HAP-1 (cell line): ENCODE measurements at regions not wholly inside any gene's neighbourhood (a gene's known extent, or its start where the extent isn't known, plus 50 kb on each side); places are given as distances from the start of the nearest gene placed in this dataset.
A peak's percentile ranks its signal among the peaks of the same experiment; 100 is the strongest.

Experiments
- DNase-seq, 2 experiments: peaks; one replicate each; pipeline ENCODE4 v3.0.0-alpha.2; 2016 to 2020; ENCODE audit warnings: low spot score in 2 of 2
- H3K27me3 ChIP-seq: fragments of 250-450 bp; sonication (Bioruptor Pico); 2 replicates; pipeline ENCODE4 v1.5.1; 2020; ENCODE audit warnings: low read depth, mild to moderate bottlenecking, moderate library complexity
- H3K36me3 ChIP-seq: fragments of 250-450 bp; sonication (Bioruptor Pico); replicated peaks from 2 replicates; pipeline ENCODE4 v1.5.1; 2020; ENCODE audit warnings: mild to moderate bottlenecking
- H3K4me1 ChIP-seq: fragments of 250-450 bp; sonication (Bioruptor Pico); 2 replicates; pipeline ENCODE4 v1.5.1; 2020; ENCODE audit warnings: mild to moderate bottlenecking
- H3K4me3 ChIP-seq: fragments of 250-450 bp; sonication (Bioruptor Pico); 2 replicates; pipeline ENCODE4 v1.5.1; 2020; ENCODE audit warnings: mild to moderate bottlenecking, moderate library complexity
- H3K9me3 ChIP-seq: fragments of 250-450 bp; sonication (Bioruptor Pico); 2 replicates; pipeline ENCODE4 v1.5.1; 2020; ENCODE audit warnings: mild to moderate bottlenecking, moderate library complexity
- in situ Hi-C: fragments of 300-500 bp; cut with MboI; formaldehyde crosslinking; loops from 3 replicates; pipeline ENCODE4 v1.14.3; 2020; ENCODE audit warnings: low sequenced_read_pairs, inconsistent platforms, mixed read lengths

GRCh38 chr7:38051786-38052185, 126.3 kb upstream of the STARD3NL start:
- DNase-seq = no peak
- no peaks in the 10 kb centered on the region for H3K27me3 ChIP-seq
- no peaks in the 10 kb centered on the region for H3K9me3 ChIP-seq
- H3K4me3 ChIP-seq = no peak overlapping the region
- H3K36me3 ChIP-seq = no peaks in the 10 kb centered on the region
- in situ Hi-C loops = no loop called here
- no peaks in the 10 kb centered on the region for H3K4me1 ChIP-seq

GRCh38 chr7:38052786-38053185, 125.3 kb upstream of the STARD3NL start:
- no peaks in the 10 kb centered on the region for H3K4me1 ChIP-seq
- no peak for DNase-seq
- H3K36me3 ChIP-seq = no peaks in the 10 kb centered on the region
- in situ Hi-C loops = no loop called here
- no peaks in the 10 kb centered on the region for H3K9me3 ChIP-seq
- no peaks in the 10 kb centered on the region; the same call in 1 of the 2 replicates for H3K27me3 ChIP-seq
- no peak overlapping the region for H3K4me3 ChIP-seq

GRCh38 chr7:38054199-38054598, 123.8 kb upstream of the STARD3NL start:
- H3K27me3 ChIP-seq = no peaks in the 10 kb centered on the region; the same call in 1 of the 2 replicates
- no peak overlapping the region for H3K4me3 ChIP-seq
- no peak for DNase-seq
- H3K36me3 ChIP-seq = no peaks in the 10 kb centered on the region
- in situ Hi-C loops = no loop called here
- H3K4me1 ChIP-seq = no peaks in the 10 kb centered on the region
- no peaks in the 10 kb centered on the region for H3K9me3 ChIP-seq

GRCh38 chr7:38057829-38058228, 120.2 kb upstream of the STARD3NL start:
- Histone ChIP-seq H3K27me3 (no peaks in the 10 kb centered on the region; the same call in 1 of the 2 replicates), H3K4me1 (no peaks in the 10 kb centered on the region), H3K4me3 (no peak overlapping the region), H3K9me3 (no peaks in the 10 kb centered on the region), H3K36me3 (no peaks in the 10 kb centered on the region)
- no peak for DNase-seq
- in situ Hi-C loops = no loop called here

GRCh38 chr7:38060116-38060515, 117.9 kb upstream of the STARD3NL start:
- no peak overlapping the region for H3K4me3 ChIP-seq
- in situ Hi-C loops = no loop called here
- H3K9me3 ChIP-seq = no peaks in the 10 kb centered on the region
- no peaks in the 10 kb centered on the region for H3K36me3 ChIP-seq
- no peaks in the 10 kb centered on the region for H3K4me1 ChIP-seq
- DNase-seq = no peak
- H3K27me3 ChIP-seq = no peaks in the 10 kb centered on the region; the same call in 1 of the 2 replicates

GRCh38 chr7:38060637-38061036, 117.4 kb upstream of the STARD3NL start:
- in situ Hi-C loops = no loop called here
- Histone ChIP-seq H3K36me3 (no peaks in the 10 kb centered on the region), H3K9me3 (no peaks in the 10 kb centered on the region), H3K4me1 (no peaks in the 10 kb centered on the region), H3K4me3 (no peak overlapping the region), H3K27me3 (no peaks in the 10 kb centered on the region; the same call in 1 of the 2 replicates)
- DNase-seq = no peak

GRCh38 chr7:38066391-38066790, 111.7 kb upstream of the STARD3NL start:
- Histone ChIP-seq H3K27me3 (no peaks in the 10 kb centered on the region; the same call in 1 of the 2 replicates), H3K36me3 (no peaks in the 10 kb centered on the region), H3K4me3 (no peak overlapping the region), H3K9me3 (no peaks in the 10 kb centered on the region), H3K4me1 (no peaks in the 10 kb centered on the region)
- in situ Hi-C loops = no loop called here
- no peak for DNase-seq

- Histone ChIP-seq H3K9me3 (no peaks in the 10 kb centered on the region), H3K4me3 (no peak overlapping the region), H3K36me3 (no peaks in the 10 kb centered on the region), H3K4me1 (no peaks in the 10 kb centered on the region), H3K27me3 (no peaks in the 10 kb centered on the region)
- DNase-seq = no peak
- in situ Hi-C loops = no loop called here
Measured at GRCh38 chr7:38068461-38068860, 109.6 kb upstream of the STARD3NL start.

- no peak for DNase-seq
- H3K36me3 ChIP-seq = no peaks in the 10 kb centered on the region
- H3K27me3 ChIP-seq = no peaks in the 10 kb centered on the region
- H3K9me3 ChIP-seq = no peaks in the 10 kb centered on the region
- no peaks in the 10 kb centered on the region for H3K4me1 ChIP-seq
- in situ Hi-C loops = no loop called here
- no peak overlapping the region for H3K4me3 ChIP-seq
Measured at GRCh38 chr7:38069052-38069451, 109.0 kb upstream of the STARD3NL start.

GRCh38 chr7:38070718-38071117, 107.3 kb upstream of the STARD3NL start:
- in situ Hi-C loops = no loop called here
- Histone ChIP-seq H3K4me3 (no peak overlapping the region), H3K9me3 (no peaks in the 10 kb centered on the region), H3K36me3 (no peaks in the 10 kb centered on the region), H3K27me3 (no peaks in the 10 kb centered on the region), H3K4me1 (no peaks in the 10 kb centered on the region)
- peak; percentile 56 to 63 for DNase-seq

- in situ Hi-C loops = no loop called here
- no peaks in the 10 kb centered on the region for H3K4me1 ChIP-seq
- H3K27me3 ChIP-seq = no peaks in the 10 kb centered on the region
- no peaks in the 10 kb centered on the region; the same call in 1 of the 2 replicates for H3K9me3 ChIP-seq
- H3K4me3 ChIP-seq = no peak overlapping the region
- no peak for DNase-seq
- no peaks in the 10 kb centered on the region for H3K36me3 ChIP-seq
Measured at GRCh38 chr7:38086857-38087256, 91.2 kb upstream of the STARD3NL start.

- Histone ChIP-seq H3K27me3 (no peaks in the 10 kb centered on the region), H3K36me3 (no peaks in the 10 kb centered on the region), H3K9me3 (no peaks in the 10 kb centered on the region; the same call in 1 of the 2 replicates), H3K4me1 (no peaks in the 10 kb centered on the region), H3K4me3 (no peak overlapping the region)
- in situ Hi-C loops = no loop called here
- DNase-seq = no peak
Measured at GRCh38 chr7:38102507-38102906, 75.5 kb upstream of the STARD3NL start.

- DNase-seq = peak; percentile 8 to 21
- in situ Hi-C loops = loop anchor here (5.0 kb wide), 2 partner anchors 116 to 246 kb away; no protein-coding TSS in a partner anchor
- Histone ChIP-seq H3K36me3 (no peaks in the 10 kb centered on the region), H3K4me3 (no peak overlapping the region), H3K27me3 (peaks cover 9% of the 10 kb centered on the region), H3K9me3 (no peaks in the 10 kb centered on the region), H3K4me1 (no peaks in the 10 kb centered on the region)
Measured at GRCh38 chr7:38105874-38106483, 72.1 kb upstream of the STARD3NL start.

- no peak overlapping the region for H3K4me3 ChIP-seq
- no peaks in the 10 kb centered on the region for H3K4me1 ChIP-seq
- peaks cover 13% of the 10 kb centered on the region for H3K27me3 ChIP-seq
- peak; percentile 52 to 81 for DNase-seq
- no peaks in the 10 kb centered on the region for H3K36me3 ChIP-seq
- no peaks in the 10 kb centered on the region for H3K9me3 ChIP-seq
- in situ Hi-C loops = loop anchor here (5.0 kb wide), 2 partner anchors 115 to 245 kb away; no protein-coding TSS in a partner anchor
Measured at GRCh38 chr7:38107486-38107893, 70.6 kb upstream of the STARD3NL start.

GRCh38 chr7:38112075-38112474, 66.0 kb upstream of the STARD3NL start:
- no peaks in the 10 kb centered on the region for H3K4me1 ChIP-seq
- no peaks in the 10 kb centered on the region for H3K9me3 ChIP-seq
- no peak for DNase-seq
- no peaks in the 10 kb centered on the region for H3K36me3 ChIP-seq
- in situ Hi-C loops = no loop called here
- H3K27me3 ChIP-seq = peaks cover 13% of the 10 kb centered on the region
- no peak overlapping the region for H3K4me3 ChIP-seq
